Heart right ventricle (tissue), 16 donors: ENCODE measurements at regions not wholly inside any gene's neighbourhood (a gene's known extent, or its start where the extent isn't known, plus 50 kb on each side); places are given as distances from the start of the nearest gene placed in this dataset.

Source experiments
- ATAC-seq, 8 donors: fragments of 200-7000 bp; cut with Tn5 transposase; one replicate each; pipeline ENCODE4 v1.9.1; 2020; ENCODE audit warnings: mild to moderate bottlenecking in 8 of 8, moderate library complexity in 8 of 8, moderate number of reproducible peaks in 1 of 8
- DNase-seq, 2 donors: peaks; one replicate each; pipeline ENCODE4 v3.0.0-alpha.2; 2020
- H3K27ac ChIP-seq, 10 donors: fragments of 200-600 bp; sonication (generic) in 2 of 10; one replicate each; pipeline versions ENCODE4 v1.5.0 to v1.8.0; 2020 to 2022; ENCODE audit warnings: mild to moderate bottlenecking in 3 of 10
- H3K27me3 ChIP-seq, 7 donors: fragments of 200-600 bp; one replicate each; pipeline ENCODE4 v1.8.0; 2021 to 2022; ENCODE audit warnings: mild to moderate bottlenecking in 2 of 7
- H3K36me3 ChIP-seq, 9 donors: fragments of 200-600 bp; sonication (generic) in 1 of 9; one replicate each; pipeline versions ENCODE4 v1.5.0 to v1.8.0; 2020 to 2022; ENCODE audit warnings: mild to moderate bottlenecking in 2 of 9
- H3K4me1 ChIP-seq, 9 donors: fragments of 200-600 bp; sonication (generic) in 1 of 9; one replicate each; pipeline versions ENCODE4 v1.5.0 to v1.8.0; 2020 to 2022; ENCODE audit warnings: mild to moderate bottlenecking in 4 of 9
- H3K4me3 ChIP-seq, 10 donors: fragments of 200-600 bp; sonication (generic) in 2 of 10; one replicate each; pipeline versions ENCODE4 v1.5.0 to v1.8.0; 2020 to 2022; ENCODE audit warnings: mild to moderate bottlenecking in 7 of 10, moderate library complexity in 2 of 10
- H3K9me3 ChIP-seq, 11 donors: fragments of 200-600 bp in 10 of 11; sonication (generic) in 2 of 11; one replicate each; pipeline versions ENCODE4 v1.5.0 to v1.8.0; 2013 to 2022; ENCODE audit warnings: mild to moderate bottlenecking in 2 of 11, control low read depth in 1 of 11, moderate library complexity in 1 of 11
- CTCF ChIP-seq, 9 donors: fragments of 200-600 bp; sonication (generic) in 2 of 9; IDR thresholded peaks; one replicate each; pipeline versions ENCODE4 v1.5.0 to v1.8.0; 2021 to 2022; ENCODE audit warnings: antibody characterized with exemption in 9 of 9, mild to moderate bottlenecking in 5 of 9, moderate library complexity in 1 of 9
- WGBS, 2 donors: extraction: QIAGEN DNeasy Blood & Tissue Kit; methylation state at CpG; one replicate each; pipeline ENCODE4 v1.1.7; 2013; ENCODE audit warnings: inconsistent platforms in 1 of 2; 5-methylcytosine and 5-hydroxymethylcytosine counted together
- intact Hi-C, 10 donors: fragments of 100-400 bp; cut with DNase I; formaldehyde crosslinking; loops; one replicate each; pipeline versions ENCODE4 v1.11.1 to v1.14.2; 2022
- donor health status: Arrhythmogenic right ventricular cardiomyopathy.
- donor health status: ischemic (EF 13 %, LVEDD 7.1; RV severe dilation, severe dysfunction).
- donor health status: healthy with polysubstance abuse.
- donor health status: DM: no; HTN: yes; CAD: no.
- donor health status: DM: no; HTN: no; CAD: no.
- donor health status: ischemic (EF 25% LVEDD 6.9; RV normal size, moderate dysfunction).
- donor health status: ischemic (EF 25% LVEDD 5.7; RV mildly dilated, moderate dysfunction).
- donor health status: healthy.
- donor health status: DM: yes; HTN: yes; CAD: no.
- donor health status: Ischemic cardiomyopathy.
- donor health status: ischemic (EF 35%, LVEDD 5.7; RV mildly dilated, moderate dysfunction).
- donor health status: nonischemic (EF 11% LVEDD 7.7; RV severe dilation, severe dysfunction).
- donor health status: DM: yes; HTN: yes; CAD: no.
- donor health status: PGD.
- donor health status: ischemic (EF 29% LVEDD 5.4; RV normal size, mild dysfunction).
- donor health status: nonischemic (EF 23%, LVEDD 6.1; RV moderate dilation, normal function).

DNA sequence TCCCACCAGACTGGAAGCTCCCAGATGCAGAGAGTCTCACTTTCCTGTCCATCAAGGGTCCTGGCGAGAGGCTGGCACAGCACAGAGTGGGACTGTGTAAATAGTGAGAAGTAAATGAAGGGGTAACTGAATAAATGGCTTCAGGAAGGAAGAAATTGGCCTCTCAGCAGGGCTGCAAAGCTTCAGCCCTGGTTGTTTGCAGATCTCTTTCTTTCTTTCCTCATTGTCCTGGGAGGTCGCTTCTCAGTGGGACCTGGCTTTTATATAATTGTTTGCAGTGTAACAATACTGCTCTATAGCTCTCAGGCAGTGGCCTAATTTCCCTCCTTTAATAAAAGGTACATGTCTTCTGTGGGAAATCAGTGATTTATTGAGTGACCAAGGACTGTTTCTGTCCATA lies 74.9 kb upstream of the GPR45 start:
- H3K27ac ChIP-seq = no peak overlapping the region
- no peaks in the 10 kb centered on the region for H3K4me1 ChIP-seq
- no peak overlapping the region for H3K4me3 ChIP-seq
- peaks cover 0 to 2% (median 0%) of the 10 kb centered on the region in 11 donors for H3K9me3 ChIP-seq
- intact Hi-C loops = loop anchor here in 1 of 10 donors (10.0 kb wide), 1 partner anchor 78 kb away; the partner anchor contains the start of gene GPR45
- DNase-seq (no peak), ATAC-seq (no peak)
- WGBS, 2 donors = 49 to 58% methylated on average over 2 of the region's 2 CpGs
- peaks cover 0 to 19% (median 0%) of the 10 kb centered on the region in 7 donors for H3K27me3 ChIP-seq
- H3K36me3 ChIP-seq = no peaks in the 10 kb centered on the region
- TF ChIP-seq CTCF (IDR thresholded peaks at IDR 0.05) = no peak

DNA sequence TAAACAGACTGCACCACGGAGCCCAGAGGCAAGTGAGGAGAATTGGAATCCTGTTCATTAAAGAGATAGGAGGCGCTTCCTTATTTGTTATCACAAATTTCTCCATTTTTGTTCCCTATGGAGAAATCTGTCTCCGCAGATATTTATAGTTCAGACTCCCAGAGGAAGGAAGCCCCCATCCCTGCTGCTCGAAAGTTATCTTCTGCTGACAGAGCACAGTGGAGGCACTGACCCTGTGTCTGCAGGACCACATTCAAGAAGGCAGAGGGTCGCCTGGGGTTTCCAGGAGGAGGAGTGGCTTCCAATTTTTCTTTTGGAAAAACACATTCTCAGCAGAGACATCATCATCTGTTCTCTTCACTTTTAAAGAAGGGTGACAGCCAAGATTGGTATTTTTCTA lies 73.0 kb upstream of the GPR45 start:
- H3K27me3 ChIP-seq = peaks cover 0 to 33% (median 6%) of the 10 kb centered on the region in 7 donors
- no peaks in the 10 kb centered on the region for H3K9me3 ChIP-seq
- no peak for DNase-seq
- H3K27ac ChIP-seq = no peak overlapping the region
- no peak for TF ChIP-seq CTCF (IDR thresholded peaks at IDR 0.05)
- 28 to 32% methylated on average over 5 of the region's 5 CpGs for WGBS, 2 donors
- H3K36me3 ChIP-seq = no peaks in the 10 kb centered on the region
- intact Hi-C loops = loop anchor here in 1 of 10 donors (10.0 kb wide), 1 partner anchor 76 kb away; the partner anchor contains the start of gene GPR45
- no peak for ATAC-seq
- no peak overlapping the region for H3K4me3 ChIP-seq
- no peaks in the 10 kb centered on the region for H3K4me1 ChIP-seq

DNA sequence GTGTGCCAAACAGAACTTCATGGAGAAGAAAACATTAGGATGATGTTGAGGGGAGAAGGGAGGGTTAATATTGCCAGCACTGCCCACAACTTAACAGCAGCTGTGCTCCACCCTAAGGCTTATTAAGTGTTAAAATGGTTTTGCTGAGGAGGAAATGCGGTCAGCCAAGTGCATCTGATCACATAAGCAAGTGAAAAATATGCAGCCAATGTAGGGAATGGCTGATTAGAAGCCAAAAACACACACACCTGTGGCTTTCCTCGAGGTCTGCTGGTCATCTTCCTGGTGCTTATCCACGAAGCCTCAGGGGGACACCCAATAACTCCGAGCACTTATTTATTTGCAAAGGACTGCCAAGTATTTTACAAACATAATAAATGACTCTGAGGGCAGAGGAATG lies 66.3 kb upstream of the GPR45 start:
- no peak for TF ChIP-seq CTCF (IDR thresholded peaks at IDR 0.05)
- WGBS, 2 donors = 16 to 18% methylated on average over 4 of the region's 4 CpGs
- H3K36me3 ChIP-seq = no peaks in the 10 kb centered on the region
- DNase-seq (no peak), ATAC-seq (no peak)
- intact Hi-C loops = no loop called here
- H3K27me3 ChIP-seq = peaks cover 0 to 56% (median 46%) of the 10 kb centered on the region in 7 donors
- H3K4me1 ChIP-seq = no peaks in the 10 kb centered on the region
- no peaks in the 10 kb centered on the region for H3K9me3 ChIP-seq
- H3K27ac ChIP-seq = no peak overlapping the region
- H3K4me3 ChIP-seq = no peak overlapping the region

- DNase-seq (no peak), ATAC-seq (no peak)
- no peak for TF ChIP-seq CTCF (IDR thresholded peaks at IDR 0.05)
- Histone ChIP-seq H3K36me3 (no peaks in the 10 kb centered on the region), H3K4me1 (no peaks in the 10 kb centered on the region), H3K9me3 (no peaks in the 10 kb centered on the region), H3K27me3 (peaks cover 0 to 65% (median 51%) of the 10 kb centered on the region in 7 donors), H3K27ac (no peak overlapping the region), H3K4me3 (no peak overlapping the region)
- 57 to 59% methylated on average over 10 of the region's 10 CpGs for WGBS, 2 donors
- intact Hi-C loops = no loop called here
Measured at GRCh38 chr2:105176429-105176828, 65.1 kb upstream of the GPR45 start.
